GM23338 (cell line): ENCODE measurements at regions not wholly inside any gene's neighbourhood (a gene's known extent, or its start where the extent isn't known, plus 50 kb on each side); places are given as distances from the start of the nearest gene placed in this dataset.

Experiments used
- CTCF ChIP-seq, 2 experiments: fragments of 200-600 bp in 1 of 2; sonication (generic) in 1 of 2; conservative IDR thresholded peaks; 2 replicates each; pipeline versions ENCODE4 v1.5.1 to v1.6.1; 2016 to 2017; ENCODE audit warnings: antibody characterized with exemption in 2 of 2, low read depth in 2 of 2, mild to moderate bottlenecking in 2 of 2, moderate library complexity in 1 of 2
- ETS1 ChIP-seq: IDR thresholded peaks from 2 replicates; pipeline ENCODE4 v1.6.1; 2016; ENCODE audit warnings: antibody characterized with exemption
- EZH2 ChIP-seq: fragments of 200-600 bp; sonication (generic); IDR thresholded peaks from one replicate; pipeline ENCODE4 v1.8.0; 2017; ENCODE audit warnings: antibody characterized with exemption, mild to moderate bottlenecking, low read depth; ENCODE audit not compliant: unreplicated experiment
- EZH2phosphoT487 ChIP-seq: fragments of 200-600 bp; sonication (generic); IDR thresholded peaks from one replicate; pipeline ENCODE4 v1.8.1; 2018; ENCODE audit warnings: antibody characterized with exemption; ENCODE audit not compliant: unreplicated experiment
- JUNB ChIP-seq: IDR thresholded peaks from one replicate; pipeline ENCODE4 v1.6.1; 2016; ENCODE audit warnings: antibody characterized with exemption; ENCODE audit not compliant: unreplicated experiment
- NANOG ChIP-seq: IDR thresholded peaks from 2 replicates; pipeline ENCODE4 v1.6.1; 2016; ENCODE audit warnings: antibody characterized with exemption, borderline replicate concordance
- POLR2AphosphoS5 ChIP-seq: IDR thresholded peaks from 2 replicates; pipeline ENCODE4 v1.6.1; 2016; ENCODE audit warnings: antibody characterized with exemption, low read depth
- REST ChIP-seq: IDR thresholded peaks from one replicate; pipeline ENCODE4 v1.6.1; 2018; ENCODE audit warnings: antibody characterized with exemption; ENCODE audit not compliant: unreplicated experiment
- STAT1 ChIP-seq: IDR thresholded peaks from one replicate; pipeline ENCODE4 v1.6.1; 2016; ENCODE audit warnings: antibody characterized with exemption; ENCODE audit not compliant: unreplicated experiment
- ZNF462 ChIP-seq: fragments of 250-450 bp; sonication (Bioruptor Pico); IDR thresholded peaks from 2 replicates; pipeline ENCODE4 v1.5.0; 2020; ENCODE audit warnings: mild to moderate bottlenecking, moderate library complexity

GRCh38 chr2:21761361-21761760 is 637.6 kb downstream of the TDRD15 start:
- TF ChIP-seq CTCF (conservative IDR thresholded peaks at IDR 0.05; ENCODE audit: low read depth in 2 of 2) (no peak), POLR2AphosphoS5 (no peak), STAT1 (no peak), REST (no peak), ETS1 (no peak), NANOG (no peak), EZH2 (no peak), EZH2phosphoT487 (no peak), JUNB (no peak), ZNF462 (CRISPR knock-in tag) (no peak)
